GM23248 (cell line): ENCODE measurements at regions not wholly inside any gene's neighbourhood (a gene's known extent, or its start where the extent isn't known, plus 50 kb on each side); places are given as distances from the start of the nearest gene placed in this dataset.

ENCODE experiments used
- EZH2 ChIP-seq: fragments of 200-600 bp; sonication (generic); IDR thresholded peaks from 2 replicates; pipeline ENCODE4 v1.6.1; 2018; ENCODE audit warnings: antibody characterized with exemption, mild to moderate bottlenecking; ENCODE audit not compliant: insufficient read depth, poor library complexity, severe bottlenecking
- EZH2phosphoT487 ChIP-seq: fragments of 200-600 bp; sonication (generic); IDR thresholded peaks from 2 replicates; pipeline ENCODE4 v1.6.1; 2018; ENCODE audit warnings: antibody characterized with exemption, moderate library complexity, mild to moderate bottlenecking, low read depth; ENCODE audit not compliant: insufficient read depth

GRCh38 chr6:2481307-2481706, 235.9 kb upstream of the GMDS start:
- TF ChIP-seq EZH2 (no peak), EZH2phosphoT487 (no peak)
